Ishikawa (cell line): ENCODE measurements at regions not wholly inside any gene's neighbourhood (a gene's known extent, or its start where the extent isn't known, plus 50 kb on each side); places are given as distances from the start of the nearest gene placed in this dataset.

Experiments used
- CEBPB ChIP-seq: IDR thresholded peaks from 2 replicates; pipeline ENCODE4 v1.6.1; 2012
- CREB1 ChIP-seq: IDR thresholded peaks from 2 replicates; pipeline ENCODE4 v1.6.1; 2012; ENCODE audit warnings: low read depth
- EGR1 ChIP-seq: IDR thresholded peaks from 2 replicates; pipeline ENCODE4 v1.6.1; 2012
- EP300 ChIP-seq: IDR thresholded peaks from 2 replicates; pipeline ENCODE4 v1.6.1; 2012; ENCODE audit warnings: borderline replicate concordance
- FOXM1 ChIP-seq: IDR thresholded peaks from 2 replicates; pipeline ENCODE4 v1.6.1; 2012; ENCODE audit warnings: low read depth, borderline replicate concordance
- NFIC ChIP-seq: IDR thresholded peaks from 2 replicates; pipeline ENCODE4 v1.6.1; 2012
- RAD21 ChIP-seq: IDR thresholded peaks from 2 replicates; pipeline ENCODE4 v1.6.1; 2012; ENCODE audit warnings: low read depth
- REST ChIP-seq: IDR thresholded peaks from 2 replicates; pipeline ENCODE4 v1.6.1; 2012; ENCODE audit warnings: low read depth, mild to moderate bottlenecking
- TAF1 ChIP-seq: IDR thresholded peaks from 2 replicates; pipeline ENCODE4 v1.6.1; 2012; ENCODE audit warnings: low read depth, mild to moderate bottlenecking
- TCF12 ChIP-seq: IDR thresholded peaks from 2 replicates; pipeline ENCODE4 v1.6.1; 2012; ENCODE audit warnings: low read depth
- TEAD4 ChIP-seq: IDR thresholded peaks from 2 replicates; pipeline ENCODE4 v1.6.1; 2012
- YY1 ChIP-seq: IDR thresholded peaks from 2 replicates; pipeline ENCODE4 v1.6.1; 2012; ENCODE audit warnings: low read depth
- ZBTB7A ChIP-seq: IDR thresholded peaks from 2 replicates; pipeline ENCODE4 v1.6.1; 2012; ENCODE audit warnings: low read depth
- TF ChIP-seq, protein P1 (sequence below): IDR thresholded peaks from 2 replicates; pipeline ENCODE4 v1.6.1; 2012
- TF ChIP-seq, protein P2 (sequence below): IDR thresholded peaks from 2 replicates; pipeline ENCODE4 v1.6.1; 2012

DNA sequence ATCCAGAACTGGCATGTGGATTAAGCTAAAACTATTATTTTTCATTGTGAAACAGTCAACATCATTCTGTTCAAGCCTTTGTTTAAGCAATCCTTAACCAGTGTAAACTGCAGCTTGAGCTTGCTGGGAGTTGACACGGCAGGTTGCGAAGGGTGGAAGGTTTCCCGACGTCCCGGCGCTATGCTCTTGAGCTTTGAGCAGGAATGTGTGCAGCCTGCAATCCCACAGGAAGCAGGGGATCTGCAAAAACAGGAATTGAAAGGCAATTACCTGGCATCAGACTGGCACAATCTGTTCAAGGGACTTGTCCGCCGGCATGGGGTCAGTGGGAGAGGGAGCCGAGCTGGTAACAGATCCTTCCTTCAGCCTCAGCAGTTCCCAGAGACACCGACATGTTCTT, 586.7 kb upstream of the SGCG start:
- TF ChIP-seq CEBPB (no peak), FOXM1 (no peak)

GRCh38 chr13:22596171-22596863, 584.5 kb upstream of the SGCG start:
- TF ChIP-seq ZBTB7A (no peak), RAD21 (no peak), REST (no peak), EGR1 (no peak), CEBPB (no peak), YY1 (no peak), CREB1 (no peak), FOXM1 (no peak), TCF12 (no peak), EP300 (no peak)
- TF ChIP-seq, protein P1, sequence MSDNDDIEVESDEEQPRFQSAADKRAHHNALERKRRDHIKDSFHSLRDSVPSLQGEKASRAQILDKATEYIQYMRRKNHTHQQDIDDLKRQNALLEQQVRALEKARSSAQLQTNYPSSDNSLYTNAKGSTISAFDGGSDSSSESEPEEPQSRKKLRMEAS, result no peak
- TF ChIP-seq, protein P2, sequence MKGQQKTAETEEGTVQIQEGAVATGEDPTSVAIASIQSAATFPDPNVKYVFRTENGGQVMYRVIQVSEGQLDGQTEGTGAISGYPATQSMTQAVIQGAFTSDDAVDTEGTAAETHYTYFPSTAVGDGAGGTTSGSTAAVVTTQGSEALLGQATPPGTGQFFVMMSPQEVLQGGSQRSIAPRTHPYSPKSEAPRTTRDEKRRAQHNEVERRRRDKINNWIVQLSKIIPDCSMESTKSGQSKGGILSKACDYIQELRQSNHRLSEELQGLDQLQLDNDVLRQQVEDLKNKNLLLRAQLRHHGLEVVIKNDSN, result no peak

DNA sequence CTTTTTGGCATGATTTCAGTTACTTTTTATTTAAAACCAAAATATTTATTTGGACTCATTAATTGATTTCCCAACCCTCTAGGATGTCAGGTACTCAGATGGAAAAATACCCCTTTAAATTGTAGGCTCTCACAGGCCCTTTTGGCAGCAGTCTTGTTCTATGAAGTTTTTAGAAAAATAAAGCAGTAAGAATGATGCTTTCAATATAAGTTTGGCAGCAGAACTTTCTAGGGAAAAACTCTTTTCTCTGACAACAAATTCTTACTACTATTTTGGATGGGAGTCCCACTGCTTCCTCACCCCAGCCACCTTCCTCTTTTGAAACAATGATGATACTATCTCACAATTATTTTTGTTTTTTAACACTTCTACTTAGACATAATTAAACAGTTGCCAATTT, 581.6 kb upstream of the SGCG start:
- TF ChIP-seq EGR1 (no peak), RAD21 (no peak), CREB1 (no peak), TAF1 (no peak)
- TF ChIP-seq, protein P2, result no peak

- no peak for TF ChIP-seq NFIC
- TF ChIP-seq TCF12, result no peak
- no peak for TF ChIP-seq TAF1
- TF ChIP-seq, protein P1, result no peak
- TF ChIP-seq EP300, result no peak
- no peak for TF ChIP-seq YY1
- no peak for TF ChIP-seq RAD21
- TF ChIP-seq TEAD4, result no peak
- no peak for TF ChIP-seq CREB1
- TF ChIP-seq ZBTB7A, result no peak
- no peak for TF ChIP-seq FOXM1
- TF ChIP-seq REST, result no peak
- TF ChIP-seq EGR1, result no peak
- TF ChIP-seq, protein P2, result no peak
These were observed 562.8 kb upstream of the SGCG start for GRCh38 chr13:22618002-22618401.

GRCh38 chr13:22625691-22626090, 555.1 kb upstream of the SGCG start:
- TF ChIP-seq TAF1 (no peak), TCF12 (no peak), RAD21 (no peak), ZBTB7A (no peak), YY1 (no peak), CREB1 (no peak), FOXM1 (no peak)
- TF ChIP-seq, protein P2, result no peak

DNA sequence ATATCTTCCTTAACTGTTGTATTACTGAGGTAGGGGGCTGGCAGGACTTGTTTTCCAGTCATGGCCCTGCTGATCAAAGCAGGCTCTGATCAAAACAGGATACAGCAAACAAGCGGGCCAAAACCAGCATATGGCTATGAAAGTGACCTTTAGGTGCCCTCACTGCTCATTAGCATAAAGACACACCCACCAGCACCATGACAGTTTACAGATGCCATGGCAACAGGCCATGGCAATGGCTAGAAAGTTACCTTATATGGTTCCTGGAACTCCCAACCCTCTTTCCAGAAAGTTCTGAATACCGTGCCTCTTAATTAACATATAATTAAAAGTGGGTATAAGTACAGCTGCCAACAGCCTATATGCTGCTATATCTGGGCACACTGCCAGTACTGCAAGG, 551.4 kb upstream of the SGCG start:
- TF ChIP-seq, protein P1, result no peak
- TF ChIP-seq CREB1, result no peak
- TF ChIP-seq REST, result no peak
- no peak for TF ChIP-seq TAF1
- TF ChIP-seq NFIC, result no peak
- no peak for TF ChIP-seq YY1
- TF ChIP-seq, protein P2, result no peak
- TF ChIP-seq TEAD4, result no peak
- no peak for TF ChIP-seq TCF12
- no peak for TF ChIP-seq EP300
- no peak for TF ChIP-seq CEBPB
- TF ChIP-seq ZBTB7A, result no peak
- no peak for TF ChIP-seq RAD21
- no peak for TF ChIP-seq EGR1
